GM04504 (cell line): ENCODE measurements at regions not wholly inside any gene's neighbourhood (a gene's known extent, or its start where the extent isn't known, plus 50 kb on each side); places are given as distances from the start of the nearest gene placed in this dataset.
"Not testable (repeated sequence)": the region's sequence is repeated elsewhere in the genome, so short reads cannot be mapped to it uniquely, and the experiment has no call there.

Experiments
- DNase-seq: peaks from one replicate; pipeline ENCODE4 v3.0.0-alpha.2; 2012; ENCODE audit warnings: low read depth

DNA sequence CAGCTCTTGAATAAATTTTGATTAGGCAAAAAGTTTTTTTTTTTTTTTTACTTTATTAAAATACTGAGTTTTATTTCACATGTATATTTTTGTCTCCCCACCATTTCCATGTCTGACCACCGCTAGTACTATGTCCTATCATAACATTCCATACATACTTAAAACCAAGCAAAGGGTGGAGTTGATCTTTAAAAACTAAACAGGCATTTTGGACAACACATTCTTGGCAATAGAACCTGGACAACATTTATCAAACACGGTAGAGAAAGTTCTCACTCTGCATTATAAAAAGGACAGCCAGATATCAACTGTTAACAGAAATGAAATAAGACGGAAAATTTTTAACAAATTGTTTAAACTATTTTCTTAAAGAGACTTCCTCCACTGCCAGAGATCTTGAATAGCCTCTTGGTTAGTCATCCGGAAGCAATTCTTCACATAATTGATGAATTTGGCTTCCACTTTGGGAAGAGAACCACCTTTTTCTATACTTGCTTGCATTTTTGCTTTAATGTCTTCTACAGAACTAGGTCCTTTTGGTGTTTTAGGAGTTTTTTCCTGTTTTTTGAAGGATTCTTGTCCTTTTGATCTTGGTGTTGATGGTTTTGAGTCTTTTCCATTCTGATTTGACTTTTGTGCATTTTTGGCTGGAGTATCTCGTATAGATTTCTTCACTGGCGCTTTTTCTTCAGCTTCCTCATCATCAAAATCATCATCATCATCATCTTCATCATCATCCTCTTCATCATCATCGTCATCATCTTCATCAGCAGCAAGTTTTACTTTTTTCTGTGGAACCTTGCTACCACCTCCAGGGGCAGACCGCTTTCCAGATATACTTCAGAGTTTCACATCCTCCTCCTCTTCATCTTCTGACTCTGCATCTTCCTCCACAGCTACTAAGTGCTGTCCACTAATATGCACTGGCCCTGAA is 58.7 kb downstream of the POU5F2 start:
- not testable (repeated sequence) for DNase-seq

DNA sequence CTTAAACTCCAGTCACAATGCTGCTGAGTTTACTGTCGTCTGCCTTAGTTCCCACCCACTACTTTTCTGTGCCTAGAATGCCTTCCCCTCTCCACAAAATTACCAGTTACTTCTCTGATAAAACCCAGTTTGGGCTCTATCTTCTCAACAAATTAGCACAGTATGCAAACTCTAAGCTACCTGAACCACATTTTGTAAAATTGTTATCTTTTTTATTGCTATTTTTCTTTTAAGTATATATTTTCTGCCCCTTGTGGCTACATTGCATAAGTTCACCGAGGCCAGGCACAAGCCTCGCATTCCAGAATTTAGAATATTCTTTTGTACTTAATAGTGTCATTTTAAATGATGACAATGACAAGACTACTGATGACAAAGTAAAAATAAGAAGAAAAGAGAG is 60.0 kb downstream of the POU5F2 start:
- no peak for DNase-seq

DNA sequence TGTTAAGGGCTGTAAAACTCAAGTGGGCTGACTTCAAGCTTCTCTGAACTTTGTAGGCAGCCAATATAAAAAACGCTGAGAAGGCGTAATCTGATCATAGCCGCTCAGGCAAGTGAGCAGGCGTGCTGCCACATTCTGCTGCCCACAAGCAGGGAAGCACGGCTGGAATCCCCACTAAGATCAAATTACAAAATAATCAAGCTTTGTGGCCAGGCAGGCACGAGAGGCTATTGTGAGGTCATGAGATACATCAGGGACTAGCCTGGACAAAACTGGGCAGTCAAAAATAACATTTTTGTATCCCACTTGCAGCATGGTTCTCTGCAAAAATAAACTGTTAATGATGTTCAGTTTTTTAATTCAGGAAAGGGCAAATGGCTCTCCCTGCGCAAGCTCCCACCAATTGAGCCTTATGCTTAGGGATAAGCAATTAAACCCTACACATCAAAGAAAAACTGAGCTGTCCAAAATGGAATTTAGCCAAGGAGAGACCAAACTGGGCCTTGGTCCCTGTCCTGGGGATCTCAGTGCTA is 64.0 kb downstream of the POU5F2 start:
- DNase-seq = peak; percentile 83

DNA sequence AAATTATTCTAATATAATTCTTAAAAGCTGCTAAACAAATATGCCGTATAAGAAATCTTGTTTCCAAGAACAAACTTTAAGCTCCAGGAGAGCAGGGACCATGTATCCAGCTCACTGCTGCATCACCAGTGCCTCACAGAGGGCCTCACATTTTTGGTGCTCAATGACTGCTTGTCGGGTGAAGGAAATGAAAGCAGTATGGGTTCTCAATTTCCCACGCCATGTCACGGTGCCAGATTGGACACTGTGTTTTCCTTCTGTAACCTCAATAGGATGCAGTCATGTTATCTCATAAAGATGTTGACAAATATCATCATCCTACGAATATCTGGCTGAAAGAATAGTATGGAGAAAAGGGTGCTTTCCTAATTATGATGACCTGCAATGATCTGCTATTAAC is 64.7 kb downstream of the POU5F2 start:
- no peak for DNase-seq

DNA sequence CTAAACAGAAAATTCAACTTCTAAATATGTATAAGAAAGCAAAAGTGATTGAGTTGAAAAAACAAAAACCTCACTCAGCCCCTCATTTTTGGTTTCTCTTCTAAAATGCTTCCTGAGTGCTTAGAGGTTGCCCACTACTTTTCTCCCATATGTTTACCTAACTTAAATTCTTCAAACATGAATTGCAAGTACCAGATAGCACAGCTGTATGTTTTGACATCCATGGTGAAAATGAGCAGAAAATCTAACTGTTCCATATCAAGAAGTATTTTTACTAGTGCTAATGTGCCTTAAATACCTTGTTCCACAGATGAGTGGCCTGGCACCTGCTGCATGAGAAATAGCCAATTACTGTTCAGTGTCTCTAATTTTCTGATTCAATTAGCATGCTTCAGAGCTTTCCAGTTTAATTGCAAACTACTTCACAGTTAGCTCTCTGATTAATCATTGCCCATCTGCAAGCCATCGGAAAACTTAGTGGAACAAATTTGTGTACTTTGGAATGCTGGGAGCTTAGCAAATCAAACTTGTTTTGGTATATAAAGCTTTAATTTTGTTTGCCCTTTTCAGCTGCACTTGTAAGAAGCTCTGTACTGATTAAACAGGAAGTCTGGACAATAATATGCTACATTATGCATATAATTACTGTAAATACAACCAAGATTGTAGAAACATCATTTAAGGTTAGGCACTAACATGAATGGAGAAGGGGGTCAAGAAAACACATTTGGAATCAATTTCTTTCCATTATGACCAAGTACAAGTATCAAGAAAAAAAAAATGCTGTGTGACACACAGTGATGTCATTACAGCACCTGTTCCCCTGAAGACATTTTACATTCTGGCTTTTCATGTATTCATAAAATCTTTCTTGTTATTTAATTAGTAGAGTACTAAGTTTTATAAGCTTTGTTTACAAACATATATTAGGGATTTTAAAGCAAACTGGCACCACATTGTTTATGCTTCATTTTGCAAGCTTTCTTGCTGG is 65.6 kb downstream of the POU5F2 start:
- no peak for DNase-seq

DNA sequence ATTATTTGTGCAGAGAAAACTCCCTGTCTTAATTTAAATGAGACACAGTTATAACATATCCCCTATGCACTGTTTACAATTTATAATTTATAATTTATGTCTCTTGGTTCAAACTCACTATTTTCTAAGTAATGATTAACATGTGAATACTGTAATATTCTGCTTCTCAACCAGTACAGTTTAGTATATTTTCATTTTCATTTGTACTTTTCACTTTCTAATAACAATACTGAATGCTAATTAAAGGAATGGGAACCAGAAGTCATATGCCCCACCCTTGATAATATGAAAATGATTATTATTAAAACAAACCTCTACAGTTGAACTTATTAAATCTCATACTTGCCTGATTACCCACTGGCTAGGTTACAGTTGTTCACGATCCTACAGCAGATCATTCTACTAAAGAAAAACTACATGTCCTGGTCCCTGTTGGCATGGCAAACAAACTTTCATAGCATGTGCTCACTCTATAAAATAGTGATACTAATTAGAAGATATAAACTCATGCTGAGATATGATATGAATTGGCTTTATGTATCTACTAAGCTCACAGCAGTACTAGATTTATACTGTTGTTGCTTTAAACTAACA is 66.4 kb downstream of the POU5F2 start:
- no peak for DNase-seq

DNA sequence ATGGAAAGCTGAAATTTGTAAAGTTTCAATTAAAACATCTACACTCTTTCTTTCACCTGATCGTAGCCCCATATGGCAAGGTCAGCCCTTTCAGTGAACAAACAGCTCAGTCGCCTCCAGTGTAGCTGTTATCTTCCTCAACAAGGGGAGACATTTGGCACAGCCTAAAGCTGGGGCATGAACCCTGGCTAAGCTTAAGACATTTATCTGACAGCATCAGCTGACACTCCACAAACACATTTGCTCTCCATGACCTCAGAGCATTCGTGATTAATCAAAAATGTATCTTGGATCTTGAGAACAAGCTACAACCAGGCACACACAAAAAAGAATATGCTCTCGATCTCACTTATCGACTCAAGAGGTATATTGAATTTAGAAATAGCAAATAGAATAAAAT is 67.3 kb downstream of the POU5F2 start:
- no peak for DNase-seq

DNA sequence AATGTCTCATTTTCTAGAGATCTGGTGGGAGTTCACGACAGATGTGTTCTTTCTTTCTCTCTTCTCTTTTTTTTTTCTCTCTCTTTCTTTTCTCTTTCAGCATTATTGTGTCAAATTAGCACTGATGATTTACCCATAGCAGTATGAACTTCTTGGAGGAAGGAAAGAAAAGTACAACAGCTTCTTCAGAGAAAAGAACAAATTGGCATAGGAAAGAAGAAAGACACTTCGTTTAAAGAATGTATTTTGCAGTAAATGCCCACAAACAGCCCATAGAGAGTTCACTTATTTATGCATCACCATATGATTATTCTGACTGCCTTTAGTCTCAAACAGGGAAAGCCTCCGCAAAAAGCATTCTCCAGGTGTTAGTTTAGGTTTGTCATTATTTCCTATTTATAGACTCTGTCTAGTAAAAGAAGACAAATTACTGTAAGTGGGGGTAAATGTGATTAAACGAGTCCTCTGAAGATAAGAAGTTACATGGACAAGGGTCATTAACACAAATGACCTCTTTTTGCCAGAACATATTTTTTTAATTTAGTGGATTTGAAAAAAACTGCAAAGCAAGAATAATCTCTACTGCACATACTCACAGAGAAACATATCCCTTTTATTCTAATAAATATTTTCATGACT is 68.0 kb downstream of the POU5F2 start:
- no peak for DNase-seq

DNA sequence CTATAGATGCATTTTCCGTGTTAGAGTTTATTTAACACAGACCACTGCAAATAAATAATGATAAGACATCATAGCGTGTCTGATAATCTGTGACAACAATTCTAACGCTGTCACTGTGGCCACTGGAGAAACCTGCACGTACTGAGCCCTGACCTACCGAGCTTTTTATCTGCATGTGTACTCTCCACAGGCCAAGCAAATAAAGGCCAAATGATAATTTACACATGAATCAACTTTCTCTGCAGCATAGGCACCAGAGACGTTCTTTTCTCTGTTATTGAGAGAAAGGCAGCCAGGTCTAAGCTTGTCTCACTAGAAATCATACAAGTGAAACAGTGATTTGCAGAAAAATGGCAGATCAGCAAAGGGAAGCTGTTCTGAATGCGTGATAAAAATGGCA is 75.8 kb downstream of the POU5F2 start:
- DNase-seq = no peak

DNA sequence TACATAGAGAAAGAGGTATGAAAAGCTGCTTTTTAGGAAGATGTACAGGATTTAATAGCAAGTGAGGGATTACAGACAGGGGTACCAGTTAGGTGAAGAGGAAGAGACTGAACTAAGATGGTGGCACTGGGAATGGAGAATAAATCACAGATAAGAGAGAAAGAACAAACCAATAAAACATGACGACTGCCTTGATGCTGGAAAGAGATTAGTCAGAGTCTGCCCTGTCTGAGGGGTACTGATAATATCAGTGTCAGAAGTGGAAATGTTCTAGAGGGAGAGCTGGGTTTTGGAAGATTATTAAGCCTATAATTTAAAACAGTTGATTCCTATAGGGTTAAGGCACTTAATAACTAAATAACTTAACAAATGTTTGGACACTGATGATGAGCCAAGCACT is 77.7 kb downstream of the NR2F1 start:
- DNase-seq = no peak

DNA sequence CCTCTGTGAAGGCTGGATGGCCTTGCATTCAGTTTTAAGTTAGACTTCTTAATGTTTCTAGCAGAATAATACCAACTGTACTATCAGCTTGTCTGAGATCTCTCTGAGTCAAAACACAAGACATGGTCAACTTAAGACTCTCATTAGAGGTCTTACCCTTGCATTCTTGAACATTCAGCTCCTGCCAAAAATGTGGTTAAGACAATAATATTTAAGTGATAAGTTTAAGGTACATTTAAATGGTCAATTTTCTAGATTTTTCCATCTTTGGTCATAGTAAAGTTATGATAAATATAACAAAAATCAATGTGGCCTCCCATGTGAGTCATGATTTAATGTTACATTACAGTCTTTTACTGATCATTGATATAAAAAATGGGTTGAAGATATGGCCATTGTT is 75.0 kb downstream of the NR2F1 start:
- no peak for DNase-seq

DNA sequence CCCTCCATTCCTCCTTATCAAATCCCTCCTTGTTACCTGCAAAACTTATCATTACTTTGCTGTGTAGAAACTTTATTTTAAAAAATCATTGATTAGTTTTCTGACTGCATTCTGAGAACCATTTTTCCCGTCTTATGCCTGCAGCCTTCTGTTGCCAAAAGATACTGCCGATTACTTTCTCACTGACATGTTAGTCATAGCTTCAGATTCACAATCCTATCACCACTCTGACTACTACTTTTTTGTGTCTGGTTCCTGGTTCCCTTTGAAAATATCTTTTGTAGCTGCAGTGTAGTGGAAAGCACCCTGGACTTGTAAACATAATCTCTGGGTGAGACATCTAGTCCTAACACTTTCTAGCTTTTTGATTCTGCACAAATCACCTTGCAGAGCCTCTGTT is 71.7 kb downstream of the NR2F1 start:
- DNase-seq = no peak

DNA sequence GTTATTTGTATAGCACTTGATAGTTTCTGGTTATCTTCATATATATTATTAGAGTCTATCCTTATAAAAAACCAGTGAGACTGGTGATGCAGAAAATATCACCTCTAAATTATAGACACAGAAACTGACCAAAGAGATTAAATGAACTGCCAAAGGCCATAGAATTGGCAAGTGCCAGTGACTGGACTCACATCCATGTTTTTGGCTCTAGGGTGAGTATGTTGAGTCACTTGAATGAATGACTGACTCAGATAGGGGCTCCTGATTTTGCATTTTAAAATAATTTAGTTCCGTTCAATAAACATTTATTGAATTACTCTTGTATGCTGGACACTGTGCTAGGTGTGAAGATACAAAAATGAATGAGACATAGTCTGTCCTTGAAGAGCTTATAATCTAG is 70.7 kb downstream of the NR2F1 start:
- DNase-seq = no peak

DNA sequence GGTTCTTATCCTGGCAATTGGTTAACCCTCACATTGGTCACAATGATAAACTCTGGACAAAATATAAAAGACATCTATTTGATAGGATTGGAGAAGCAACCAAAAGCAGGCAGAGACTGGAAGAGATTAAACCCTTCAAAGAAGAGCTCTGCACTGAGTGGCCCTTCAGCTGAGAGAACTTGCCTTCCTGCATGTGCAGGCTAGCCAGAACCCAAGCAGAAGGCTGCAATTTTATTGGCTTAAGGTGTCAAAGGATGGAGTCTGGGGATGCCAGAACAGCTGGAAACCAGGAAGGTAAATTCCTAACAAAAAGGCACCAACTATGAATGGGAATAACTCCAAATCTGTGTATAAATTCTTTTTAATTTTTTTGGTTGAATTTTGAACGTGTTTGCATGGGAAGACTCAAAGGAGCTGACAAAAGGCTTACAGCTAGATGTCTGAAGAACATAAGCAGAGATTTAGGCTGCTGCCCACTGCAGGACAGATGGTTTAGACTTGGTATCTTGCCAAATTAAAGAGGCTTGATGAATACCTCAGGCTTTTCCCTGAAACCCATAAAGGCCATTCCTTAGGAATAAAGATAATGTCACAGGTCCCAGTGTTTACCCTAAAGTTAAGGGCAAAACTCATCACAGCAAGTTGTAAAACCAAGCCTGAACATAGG is 66.3 kb downstream of the NR2F1 start:
- DNase-seq = no peak

DNA sequence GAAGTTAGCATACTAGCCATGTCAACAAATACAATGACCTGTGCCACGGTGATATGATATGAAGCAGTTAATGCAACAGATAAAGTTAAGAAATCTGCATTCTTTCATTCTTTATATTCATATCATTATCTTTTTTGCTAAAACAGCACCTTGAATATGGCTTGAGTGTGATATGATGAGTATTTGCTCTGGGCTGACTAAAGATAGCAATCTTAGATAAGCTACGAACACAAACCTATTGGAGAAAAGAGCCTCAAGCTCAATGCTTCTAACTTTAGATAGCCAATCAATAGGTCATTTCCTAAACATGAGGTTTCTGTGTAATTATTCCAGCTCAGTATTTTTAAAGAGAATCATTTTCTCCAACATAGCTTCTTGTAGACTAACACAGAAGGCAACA is 61.7 kb downstream of the NR2F1 start:
- DNase-seq = no peak
